Mesenchymal stem cell (in vitro differentiated cells and primary cell): ENCODE measurements at regions not wholly inside any gene's neighbourhood (a gene's known extent, or its start where the extent isn't known, plus 50 kb on each side); places are given as distances from the start of the nearest gene placed in this dataset.
A peak's percentile ranks its signal among the peaks of the same experiment; 100 is the strongest.

Experiments
- DNase-seq: peaks from one replicate; pipeline ENCODE4 v3.0.0-alpha.2; 2013
- H2AFZ ChIP-seq: one replicate; pipeline ENCODE4 v1.6.1; 2013; ENCODE audit warnings: low read depth, mild to moderate bottlenecking, control low read depth, inconsistent platforms, low read length, moderate library complexity
- H2AK5ac ChIP-seq: 2 replicates; pipeline ENCODE4 v1.6.1; 2013; ENCODE audit warnings: low read length, moderate library complexity, mild to moderate bottlenecking, inconsistent platforms; ENCODE audit not compliant: severe bottlenecking
- H2BK120ac ChIP-seq: one replicate; pipeline ENCODE4 v1.6.1; 2013; ENCODE audit warnings: low read depth, mild to moderate bottlenecking, inconsistent platforms, low read length, moderate library complexity
- H2BK12ac ChIP-seq, 2 experiments: one replicate each; pipeline ENCODE4 v1.6.1; 2013; ENCODE audit warnings: inconsistent platforms in 2 of 2, low read length in 2 of 2, mild to moderate bottlenecking in 2 of 2, moderate library complexity in 2 of 2, control low read depth in 1 of 2
- H2BK15ac ChIP-seq: one replicate; pipeline ENCODE4 v1.6.1; 2013; ENCODE audit warnings: mild to moderate bottlenecking, low read depth, inconsistent platforms; ENCODE audit not compliant: poor library complexity, severe bottlenecking
- H2BK5ac ChIP-seq: 2 replicates; pipeline ENCODE4 v1.6.1; 2013; ENCODE audit warnings: low read depth, mild to moderate bottlenecking, low read length, control low read depth, inconsistent platforms; ENCODE audit not compliant: poor library complexity, severe bottlenecking
- H3K14ac ChIP-seq, 2 experiments: one replicate each; pipeline ENCODE4 v1.6.1; 2013; ENCODE audit warnings: inconsistent platforms in 2 of 2, low read length in 2 of 2, control low read depth in 1 of 2, mild to moderate bottlenecking in 1 of 2, moderate library complexity in 1 of 2
- H3K18ac ChIP-seq, 2 experiments: one replicate each; pipeline ENCODE4 v1.6.1; 2013; ENCODE audit warnings: inconsistent platforms in 2 of 2, low read length in 2 of 2, control low read depth in 1 of 2, low read depth in 1 of 2, mild to moderate bottlenecking in 1 of 2
- H3K23ac ChIP-seq, 2 experiments: one replicate each; pipeline ENCODE4 v1.6.1; 2013; ENCODE audit warnings: inconsistent platforms in 2 of 2, low read length in 2 of 2, mild to moderate bottlenecking in 2 of 2, moderate library complexity in 2 of 2, control low read depth in 1 of 2
- H3K27ac ChIP-seq: 2 replicates; pipeline ENCODE4 v1.5.1; 2013; ENCODE audit warnings: mild to moderate bottlenecking, moderate library complexity, low read length, control low read depth, inconsistent platforms; ENCODE audit not compliant: poor library complexity, severe bottlenecking
- H3K27me3 ChIP-seq, 2 experiments: 2 replicates each; pipeline versions ENCODE4 v1.6.1 to v1.7.0; 2013; ENCODE audit warnings: low read length in 2 of 2, mild to moderate bottlenecking in 2 of 2, moderate library complexity in 2 of 2, control low read depth in 1 of 2, inconsistent platforms in 1 of 2; ENCODE audit not compliant: control insufficient read depth in 1 of 2, insufficient read depth in 1 of 2
- H3K36me3 ChIP-seq, 2 experiments: 2 replicates each; pipeline versions ENCODE4 v1.6.1 to v1.7.0; 2013; ENCODE audit warnings: low read length in 2 of 2, control low read depth in 1 of 2, inconsistent platforms in 1 of 2, low read depth in 1 of 2, mild to moderate bottlenecking in 1 of 2; ENCODE audit not compliant: insufficient read depth in 2 of 2, control insufficient read depth in 1 of 2
- H3K4ac ChIP-seq, 2 experiments: one replicate each; pipeline ENCODE4 v1.6.1; 2013; ENCODE audit warnings: inconsistent platforms in 2 of 2, low read length in 2 of 2, mild to moderate bottlenecking in 2 of 2, moderate library complexity in 2 of 2, control low read depth in 1 of 2, low read depth in 1 of 2
- H3K4me1 ChIP-seq: 2 replicates; pipeline ENCODE4 v1.6.1; 2013; ENCODE audit warnings: low read depth, low read length, control low read depth; ENCODE audit not compliant: control insufficient read depth, insufficient read depth
- H3K4me2 ChIP-seq: 2 replicates; pipeline ENCODE4 v1.6.1; 2013; ENCODE audit warnings: low read length, mild to moderate bottlenecking, inconsistent platforms; ENCODE audit not compliant: poor library complexity, severe bottlenecking
- H3K4me3 ChIP-seq, 2 experiments: 2 replicates each; pipeline versions ENCODE4 v1.5.1 to v1.7.0; 2013; ENCODE audit warnings: low read length in 2 of 2, mild to moderate bottlenecking in 2 of 2, control low read depth in 1 of 2, low read depth in 1 of 2; ENCODE audit not compliant: insufficient read depth in 1 of 2
- H3K79me1 ChIP-seq: replicated peaks from 2 replicates; pipeline ENCODE4 v1.6.1; 2013; ENCODE audit warnings: mild to moderate bottlenecking, control low read depth, low read length, inconsistent platforms; ENCODE audit not compliant: poor library complexity, severe bottlenecking
- H3K9ac ChIP-seq: 2 replicates; pipeline ENCODE4 v1.7.0; 2013; ENCODE audit warnings: mild to moderate bottlenecking, low read length, moderate library complexity
- H3K9me3 ChIP-seq: 2 replicates; pipeline ENCODE4 v1.7.0; 2013; ENCODE audit warnings: mild to moderate bottlenecking, low read length; ENCODE audit not compliant: control insufficient read depth
- H4K8ac ChIP-seq: one replicate; pipeline ENCODE4 v1.6.1; 2013; ENCODE audit warnings: inconsistent platforms, mild to moderate bottlenecking, low read length, moderate library complexity
- H4K91ac ChIP-seq: one replicate; pipeline ENCODE4 v1.6.1; 2013; ENCODE audit warnings: mild to moderate bottlenecking, low read length, inconsistent platforms
- WGBS: methylation state at CpG from one replicate; pipeline ENCODE4 v1.1.7; 2013; ENCODE audit warnings: mixed read lengths; 5-methylcytosine and 5-hydroxymethylcytosine counted together

GRCh38 chr2:53200072-53200471 lies 567.5 kb upstream of the CHAC2 start:
- no peak overlapping the region for H3K4ac ChIP-seq
- DNase-seq, result no peak
- H3K79me1 ChIP-seq, result no peaks in the 10 kb centered on the region
- no peak overlapping the region for H2AFZ ChIP-seq
- no peaks in the 10 kb centered on the region for H3K27me3 ChIP-seq
- WGBS, result 89% methylated on average over 2 of the region's 3 CpGs
- H3K18ac ChIP-seq, result no peak overlapping the region
- no peak overlapping the region for H2BK15ac ChIP-seq
- no peak overlapping the region for H2BK120ac ChIP-seq
- no peak overlapping the region for H3K4me2 ChIP-seq
- no peak overlapping the region for H3K14ac ChIP-seq
- H3K4me3 ChIP-seq, result no peak overlapping the region
- no peak overlapping the region for H3K9ac ChIP-seq
- H3K23ac ChIP-seq, result no peak overlapping the region
- no peak overlapping the region for H3K27ac ChIP-seq
- H2BK5ac ChIP-seq, result no peak overlapping the region
- H3K4me1 ChIP-seq, result no peaks in the 10 kb centered on the region
- no peak overlapping the region for H2BK12ac ChIP-seq
- H3K36me3 ChIP-seq, result no peaks in the 10 kb centered on the region
- no peak overlapping the region for H2AK5ac ChIP-seq
- H4K8ac ChIP-seq, result no peak overlapping the region
- H4K91ac ChIP-seq, result no peak overlapping the region
- H3K9me3 ChIP-seq, result no peaks in the 10 kb centered on the region

DNA sequence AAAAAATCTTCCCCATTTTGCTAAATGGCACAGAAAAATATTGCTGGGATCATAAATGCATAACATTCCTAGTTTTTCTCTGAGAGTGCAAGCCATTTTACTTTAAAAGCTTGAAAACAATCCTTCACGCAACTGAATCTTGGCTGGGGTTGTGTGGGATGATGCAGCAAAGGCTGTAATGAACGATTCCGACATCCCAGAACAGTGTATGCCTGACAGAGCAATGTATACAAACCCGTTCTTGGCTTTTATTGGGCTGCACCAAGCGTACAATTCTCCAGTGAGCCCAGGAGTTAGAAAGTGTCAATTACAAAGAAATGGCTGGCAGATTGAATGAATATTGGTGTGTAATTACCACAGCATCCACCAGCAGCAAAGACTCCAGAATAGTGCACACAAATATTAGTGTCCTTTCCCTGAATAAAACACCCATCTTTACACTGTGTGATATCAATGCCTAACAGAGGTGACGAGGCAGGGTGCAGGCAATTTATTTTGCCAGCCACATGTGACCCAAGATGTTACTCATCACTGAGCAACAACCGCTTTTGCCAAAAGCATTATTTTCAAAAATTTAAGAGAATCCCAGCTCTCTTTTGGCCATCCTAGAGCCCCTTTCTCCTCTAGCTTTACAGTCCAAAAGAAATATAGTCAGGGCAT lies 578.6 kb upstream of the CHAC2 start:
- Histone ChIP-seq H3K9me3 (no peaks in the 10 kb centered on the region), H3K9ac (no peak overlapping the region), H3K4ac (no peak overlapping the region), H3K14ac (no peak overlapping the region), H3K18ac (no peak overlapping the region), H3K4me2 (no peak overlapping the region), H2BK12ac (no peak overlapping the region), H2BK15ac (no peak overlapping the region), H2AK5ac (no peak overlapping the region), H3K36me3 (no peaks in the 10 kb centered on the region), H4K91ac (no peak overlapping the region), H2AFZ (no peak overlapping the region), H3K23ac (no peak overlapping the region), H3K4me3 (no peak overlapping the region), H3K27me3 (no peaks in the 10 kb centered on the region), H2BK120ac (no peak overlapping the region), H4K8ac (no peak overlapping the region), H3K27ac (no peak overlapping the region), H3K79me1 (no peaks in the 10 kb centered on the region), H2BK5ac (no peak overlapping the region), H3K4me1 (peaks cover 1% of the 10 kb centered on the region)
- 77% methylated on average over 6 of the region's 7 CpGs for WGBS
- no peak for DNase-seq

GRCh38 chr2:53183581-53183980 lies 584.0 kb upstream of the CHAC2 start:
- no peak overlapping the region for H4K8ac ChIP-seq
- no peak overlapping the region for H3K18ac ChIP-seq
- H3K4me3 ChIP-seq, result no peak overlapping the region
- no peak overlapping the region for H2BK120ac ChIP-seq
- H3K4ac ChIP-seq, result no peak overlapping the region
- no peak overlapping the region for H2BK5ac ChIP-seq
- H3K27ac ChIP-seq, result no peak overlapping the region
- no peaks in the 10 kb centered on the region for H3K36me3 ChIP-seq
- H3K14ac ChIP-seq, result no peak overlapping the region
- H2BK15ac ChIP-seq, result no peak overlapping the region
- no peak overlapping the region for H3K9ac ChIP-seq
- H2AK5ac ChIP-seq, result peak overlapping the region; percentile 69
- H3K4me2 ChIP-seq, result no peak overlapping the region
- no peak overlapping the region for H3K23ac ChIP-seq
- DNase-seq, result no peak
- no peaks in the 10 kb centered on the region for H3K9me3 ChIP-seq
- H3K79me1 ChIP-seq, result no peaks in the 10 kb centered on the region
- H2BK12ac ChIP-seq, result no peak overlapping the region
- H2AFZ ChIP-seq, result no peak overlapping the region
- H4K91ac ChIP-seq, result no peak overlapping the region
- H3K4me1 ChIP-seq, result peaks cover 1% of the 10 kb centered on the region
- H3K27me3 ChIP-seq, result no peaks in the 10 kb centered on the region

GRCh38 chr2:53182601-53183000 lies 585.0 kb upstream of the CHAC2 start:
- Histone ChIP-seq H4K8ac (no peak overlapping the region), H3K27me3 (no peaks in the 10 kb centered on the region), H2BK5ac (no peak overlapping the region), H3K23ac (no peak overlapping the region), H3K18ac (no peak overlapping the region), H3K27ac (peak overlapping the region; percentile 62), H3K36me3 (no peaks in the 10 kb centered on the region), H3K9ac (no peak overlapping the region), H4K91ac (no peak overlapping the region), H3K4me3 (no peak overlapping the region), H2BK12ac (no peak overlapping the region), H2AK5ac (no peak overlapping the region), H2BK120ac (no peak overlapping the region), H2AFZ (no peak overlapping the region), H3K14ac (no peak overlapping the region), H3K4me1 (peaks cover 1% of the 10 kb centered on the region), H3K79me1 (no peaks in the 10 kb centered on the region), H3K4me2 (peak overlapping the region; percentile 2), H3K9me3 (no peaks in the 10 kb centered on the region), H2BK15ac (no peak overlapping the region), H3K4ac (no peak overlapping the region)
- no peak for DNase-seq
- WGBS, result 76% methylated on average over 3 of the region's 5 CpGs
